ENCODE measurements at regions not wholly inside any gene's neighbourhood (a gene's known extent, or its start where the extent isn't known, plus 50 kb on each side); places are given as distances from the start of the nearest gene placed in this dataset.

DNA sequence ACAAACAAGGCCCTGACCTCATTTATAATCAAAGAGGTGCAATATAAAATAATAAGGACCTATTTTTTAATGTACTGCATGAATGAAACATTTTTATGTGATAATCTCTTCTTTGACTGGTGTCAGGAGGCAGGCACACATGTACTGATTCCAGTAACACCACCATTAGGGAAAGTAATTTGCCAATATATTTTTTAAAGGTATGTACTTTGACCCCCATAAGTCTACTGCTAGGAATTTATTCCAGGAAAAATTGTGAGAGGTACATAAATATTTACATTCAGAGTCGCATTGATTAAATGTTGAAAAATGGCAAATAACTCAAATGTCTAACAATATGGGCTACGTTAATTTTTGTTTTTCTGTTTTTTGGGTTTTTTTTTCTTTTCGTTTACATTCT lies 325.4 kb upstream of the PRDM1 start:
- no peak for ATAC-seq (ENCODE audit: poor library complexity)
- Mint-ChIP-seq H3K4me3 (no peak overlapping the region), H3K4me1 (ENCODE audit: low read depth) (no peaks in the 10 kb centered on the region), H3K27me3 (peaks cover 3% of the 10 kb centered on the region), H3K36me3 (ENCODE audit: low read depth) (no peaks in the 10 kb centered on the region), H3K27ac (no peak overlapping the region), H3K9me3 (no peaks in the 10 kb centered on the region)
- Histone ChIP-seq H3K9me3 (ENCODE audit: control insufficient read depth in 1 of 2, insufficient read depth in 1 of 2, low read length in 2 of 2) (no peaks in the 10 kb centered on the region), H3K27ac (ENCODE audit: low read depth in 1 of 2, low read length in 2 of 2) (no peak overlapping the region), H3K4me1 (ENCODE audit: insufficient read depth, low read length) (no peaks in the 10 kb centered on the region), H3K27me3 (ENCODE audit: control insufficient read depth in 1 of 2, insufficient read depth in 2 of 2, low read length in 2 of 2) (no peaks in the 10 kb centered on the region), H3K36me3 (ENCODE audit: insufficient read depth, low read length) (no peaks in the 10 kb centered on the region), H3K4me3 (ENCODE audit: low read length) (no peak overlapping the region)
- ChIA-PET CTCF (no interaction called here), POLR2A (no interaction called here)
- intact Hi-C loops (cut with DNase I, micrococcal nuclease), result no loop called here
- no peak for DNase-seq
- TF ChIP-seq, protein P1, sequence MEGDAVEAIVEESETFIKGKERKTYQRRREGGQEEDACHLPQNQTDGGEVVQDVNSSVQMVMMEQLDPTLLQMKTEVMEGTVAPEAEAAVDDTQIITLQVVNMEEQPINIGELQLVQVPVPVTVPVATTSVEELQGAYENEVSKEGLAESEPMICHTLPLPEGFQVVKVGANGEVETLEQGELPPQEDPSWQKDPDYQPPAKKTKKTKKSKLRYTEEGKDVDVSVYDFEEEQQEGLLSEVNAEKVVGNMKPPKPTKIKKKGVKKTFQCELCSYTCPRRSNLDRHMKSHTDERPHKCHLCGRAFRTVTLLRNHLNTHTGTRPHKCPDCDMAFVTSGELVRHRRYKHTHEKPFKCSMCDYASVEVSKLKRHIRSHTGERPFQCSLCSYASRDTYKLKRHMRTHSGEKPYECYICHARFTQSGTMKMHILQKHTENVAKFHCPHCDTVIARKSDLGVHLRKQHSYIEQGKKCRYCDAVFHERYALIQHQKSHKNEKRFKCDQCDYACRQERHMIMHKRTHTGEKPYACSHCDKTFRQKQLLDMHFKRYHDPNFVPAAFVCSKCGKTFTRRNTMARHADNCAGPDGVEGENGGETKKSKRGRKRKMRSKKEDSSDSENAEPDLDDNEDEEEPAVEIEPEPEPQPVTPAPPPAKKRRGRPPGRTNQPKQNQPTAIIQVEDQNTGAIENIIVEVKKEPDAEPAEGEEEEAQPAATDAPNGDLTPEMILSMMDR (IDR thresholded peaks at IDR 0.05), result no peak

DNA sequence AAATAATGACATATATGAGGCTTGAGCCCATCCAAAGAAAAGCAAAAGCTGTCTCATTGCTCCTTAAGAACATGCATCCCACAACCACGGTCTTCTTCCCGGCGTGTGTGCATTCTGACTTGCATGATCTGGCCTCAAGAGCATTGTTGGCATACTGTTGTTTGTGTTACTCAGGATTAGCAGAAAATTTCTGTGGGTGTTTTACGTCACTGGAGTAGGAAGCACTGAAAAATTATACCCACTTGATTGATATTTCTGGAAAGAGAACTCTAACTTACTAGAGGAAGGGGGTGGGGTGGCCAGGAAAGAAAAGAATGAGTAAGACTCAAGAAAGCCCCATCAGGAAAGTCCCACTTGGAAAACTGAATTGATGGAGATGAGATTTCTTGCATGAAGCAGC lies 326.2 kb upstream of the PRDM1 start:
- H3K36me3 ChIP-seq (ENCODE audit: insufficient read depth, low read length), result no peaks in the 10 kb centered on the region
- Mint-ChIP-seq H3K27me3 (peaks cover 3% of the 10 kb centered on the region), H3K36me3 (ENCODE audit: low read depth) (no peaks in the 10 kb centered on the region), H3K4me3 (no peak overlapping the region), H3K9me3 (no peaks in the 10 kb centered on the region), H3K27ac (no peak overlapping the region), H3K4me1 (ENCODE audit: low read depth) (no peaks in the 10 kb centered on the region)
- H3K27me3 ChIP-seq (ENCODE audit: control insufficient read depth in 1 of 2, insufficient read depth in 2 of 2, low read length in 2 of 2), result no peaks in the 10 kb centered on the region
- H3K4me3 ChIP-seq (ENCODE audit: low read length), result no peak overlapping the region
- TF ChIP-seq, protein P1 (IDR thresholded peaks at IDR 0.05), result no peak
- no peaks in the 10 kb centered on the region for H3K4me1 ChIP-seq (ENCODE audit: insufficient read depth, low read length)
- intact Hi-C loops (cut with DNase I, micrococcal nuclease), result no loop called here
- H3K9me3 ChIP-seq (ENCODE audit: control insufficient read depth in 1 of 2, insufficient read depth in 1 of 2, low read length in 2 of 2), result no peaks in the 10 kb centered on the region
- DNase-seq (no peak), ATAC-seq (ENCODE audit: poor library complexity) (no peak)
- H3K27ac ChIP-seq (ENCODE audit: low read depth in 1 of 2, low read length in 2 of 2), result no peak overlapping the region
- ChIA-PET CTCF (no interaction called here), POLR2A (no interaction called here)

DNA sequence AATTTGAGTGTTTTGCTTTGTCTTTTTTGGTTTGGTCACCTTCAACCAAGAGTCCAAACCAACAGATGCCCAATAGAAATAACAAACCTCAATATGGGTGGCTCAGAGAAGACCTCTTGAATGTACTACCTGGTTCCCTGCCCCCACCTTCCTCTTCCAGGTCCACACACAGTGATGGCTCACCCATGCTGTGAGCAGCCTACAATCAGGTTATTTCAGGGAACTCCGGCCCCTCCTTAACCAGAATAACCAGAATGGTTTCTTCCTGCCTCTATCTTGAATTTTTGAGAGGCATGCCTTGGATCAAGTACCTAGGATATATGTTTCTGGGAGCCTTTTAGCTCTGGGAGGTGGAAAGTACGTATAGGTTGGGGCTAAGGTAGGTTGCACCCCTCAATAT lies 327.1 kb upstream of the PRDM1 start:
- TF ChIP-seq, protein P1 (IDR thresholded peaks at IDR 0.05), result no peak
- H3K9me3 ChIP-seq (ENCODE audit: control insufficient read depth in 1 of 2, insufficient read depth in 1 of 2, low read length in 2 of 2), result no peaks in the 10 kb centered on the region
- ChIA-PET CTCF (no interaction called here), POLR2A (no interaction called here)
- intact Hi-C loops (cut with DNase I, micrococcal nuclease), result no loop called here
- H3K9me3 Mint-ChIP-seq, result no peaks in the 10 kb centered on the region
- no peaks in the 10 kb centered on the region for H3K4me1 ChIP-seq (ENCODE audit: insufficient read depth, low read length)
- H3K4me3 ChIP-seq (ENCODE audit: low read length), result no peak overlapping the region
- H3K27me3 ChIP-seq (ENCODE audit: control insufficient read depth in 1 of 2, insufficient read depth in 2 of 2, low read length in 2 of 2), result no peaks in the 10 kb centered on the region
- no peak for DNase-seq
- ATAC-seq (ENCODE audit: poor library complexity), result no peak
- H3K27ac ChIP-seq (ENCODE audit: low read depth in 1 of 2, low read length in 2 of 2), result no peak overlapping the region
- H3K36me3 ChIP-seq (ENCODE audit: insufficient read depth, low read length), result no peaks in the 10 kb centered on the region
- no peak overlapping the region for H3K4me3 Mint-ChIP-seq
- H3K4me1 Mint-ChIP-seq (ENCODE audit: low read depth), result no peaks in the 10 kb centered on the region
- H3K27me3 Mint-ChIP-seq, result peaks cover 3% of the 10 kb centered on the region
- H3K27ac Mint-ChIP-seq, result no peak overlapping the region
- H3K36me3 Mint-ChIP-seq (ENCODE audit: low read depth), result no peaks in the 10 kb centered on the region
